Epidermal melanocyte (primary cell): ENCODE measurements at regions not wholly inside any gene's neighbourhood (a gene's known extent, or its start where the extent isn't known, plus 50 kb on each side); places are given as distances from the start of the nearest gene placed in this dataset.

Experiments
- DNase-seq: peaks from one replicate; pipeline ENCODE4 v3.0.0; 2011; ENCODE audit warnings: low spot score; ENCODE audit not compliant: insufficient read length

DNA sequence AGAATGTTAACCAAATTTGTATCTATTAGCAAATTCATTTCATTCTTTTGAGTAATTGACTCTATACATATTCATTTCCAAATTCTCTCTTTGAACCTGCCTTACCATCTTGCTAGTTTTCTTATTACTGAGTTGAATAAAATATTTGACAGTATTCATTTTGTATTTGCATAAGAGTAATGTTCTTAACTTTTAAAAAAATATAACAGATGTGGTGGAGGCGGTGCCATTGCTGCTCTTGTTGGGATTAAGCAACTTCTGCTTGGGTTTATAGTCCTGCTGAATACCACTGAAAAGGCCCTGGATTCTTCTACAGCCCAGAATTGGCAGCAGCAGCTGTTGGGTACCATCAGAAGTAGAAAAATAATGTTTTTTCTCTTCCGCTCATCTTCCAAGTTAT lies 148.9 kb upstream of the PEX5L start:
- DNase-seq = no peak

DNA sequence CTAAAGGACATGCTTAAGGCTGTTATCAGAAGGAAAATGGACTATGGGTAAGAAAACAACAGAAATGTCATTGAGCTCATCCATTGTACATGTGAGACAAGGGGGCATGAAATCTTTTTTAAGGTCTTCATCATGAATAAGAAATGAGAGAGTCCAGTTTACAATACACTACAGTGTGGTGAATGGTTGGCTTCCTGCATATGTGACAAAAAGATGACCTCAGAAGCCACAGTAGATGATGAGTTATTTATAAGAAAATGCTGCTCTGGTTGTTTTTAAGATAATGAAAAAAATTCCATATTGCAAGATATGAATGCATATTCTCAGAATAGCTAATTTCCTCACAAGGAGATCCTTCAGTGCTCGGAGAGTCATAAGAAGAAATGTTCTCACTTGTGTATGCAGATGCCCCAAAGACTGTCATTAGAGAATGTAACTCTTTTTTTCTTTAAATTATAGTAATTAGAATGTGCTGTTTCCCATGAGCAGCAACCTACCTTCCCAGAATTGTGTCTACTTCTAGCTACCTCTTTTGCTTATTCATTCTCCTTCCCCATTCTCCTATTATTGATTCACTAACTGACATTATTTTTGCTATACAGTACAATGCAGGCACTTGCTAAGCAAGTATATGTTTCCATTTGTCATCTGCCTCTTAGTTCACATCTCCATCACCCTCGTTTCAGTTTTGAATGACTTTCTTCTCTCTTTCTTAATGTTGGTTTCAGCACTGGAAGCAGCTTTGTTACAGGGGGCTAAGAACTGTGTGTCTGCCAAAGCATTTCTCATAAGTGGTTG lies 152.0 kb upstream of the PEX5L start:
- DNase-seq = no peak

DNA sequence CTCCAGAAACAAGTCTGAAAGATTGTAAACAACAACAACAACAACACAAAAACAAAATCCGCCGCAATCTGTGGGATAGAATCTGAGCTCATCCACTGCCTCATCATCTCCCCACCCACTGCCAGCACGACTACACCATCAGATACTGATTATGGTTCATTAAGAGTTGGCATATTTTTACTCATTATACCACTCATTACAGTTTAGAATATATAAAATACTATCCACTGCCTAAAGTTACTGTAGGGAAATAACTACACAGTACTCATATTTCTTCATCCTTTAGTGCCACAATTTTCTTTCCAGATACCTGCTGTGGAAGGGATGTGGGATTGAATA lies 152.5 kb upstream of the PEX5L start:
- DNase-seq = no peak

DNA sequence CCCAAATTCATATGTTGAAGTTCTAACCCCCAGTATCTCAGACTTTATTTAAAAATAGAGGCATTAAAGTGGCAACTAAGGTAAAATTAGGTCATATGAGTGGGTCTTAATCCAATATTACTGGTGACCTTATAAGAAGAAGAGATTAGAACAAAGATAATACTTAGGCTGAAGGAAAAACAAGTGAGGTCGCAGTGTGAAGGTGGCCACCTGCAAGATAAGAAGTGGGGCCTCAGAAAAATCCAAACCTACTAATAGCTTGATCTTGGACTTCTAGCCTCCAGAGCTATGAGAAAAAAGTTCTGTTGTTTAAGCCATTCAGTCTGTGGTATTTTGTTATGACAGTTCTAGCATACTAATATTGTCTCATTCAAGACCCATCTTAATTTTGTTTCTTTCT lies 159.9 kb upstream of the PEX5L start:
- DNase-seq = no peak

DNA sequence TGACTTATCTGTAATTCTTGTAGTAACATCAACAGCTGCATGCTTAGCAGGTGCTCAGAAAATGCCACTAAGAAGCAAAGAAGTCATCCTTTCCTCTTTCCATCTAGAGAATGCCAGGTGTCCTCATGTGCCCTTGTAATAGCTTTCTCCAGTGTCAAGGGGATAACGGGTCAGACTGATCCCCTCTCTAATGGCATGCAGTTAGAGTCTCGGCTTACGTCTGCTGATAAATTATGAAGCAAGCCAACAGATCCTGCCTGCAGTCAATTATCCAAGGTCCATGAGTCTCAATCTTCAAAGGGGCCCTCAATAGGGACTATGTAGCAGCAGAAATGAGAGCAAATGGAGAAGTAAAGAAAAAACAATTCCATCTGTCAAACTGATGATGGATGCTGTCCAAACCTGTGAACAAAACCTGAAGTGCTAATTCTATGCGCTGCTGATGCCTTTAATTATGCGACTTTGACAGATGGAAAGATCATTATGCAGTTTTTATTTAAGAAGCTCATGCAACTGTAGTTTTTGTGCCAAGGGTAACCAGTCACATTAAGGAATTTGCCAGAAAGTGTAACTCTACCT lies 162.8 kb upstream of the PEX5L start:
- no peak for DNase-seq

DNA sequence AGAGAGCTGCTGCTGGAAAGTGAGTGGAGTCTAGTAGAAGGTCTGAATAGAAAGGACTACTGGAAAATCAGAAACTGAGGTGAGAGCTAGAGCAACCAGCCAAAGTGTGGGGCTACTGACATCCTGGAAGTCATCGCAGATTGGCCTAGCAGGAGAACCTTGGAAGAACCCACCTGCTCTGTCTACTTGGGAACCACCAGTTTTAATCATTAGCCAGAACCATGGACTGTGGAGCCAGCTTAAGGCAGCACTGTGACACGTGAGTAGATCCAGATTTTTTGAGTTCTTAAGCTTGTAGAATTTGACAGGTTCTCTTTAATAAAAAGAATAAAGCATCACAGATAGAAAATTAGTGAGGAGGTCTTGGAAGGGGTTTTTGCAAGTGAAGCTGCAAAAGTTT lies 179.1 kb upstream of the PEX5L start:
- DNase-seq = no peak

DNA sequence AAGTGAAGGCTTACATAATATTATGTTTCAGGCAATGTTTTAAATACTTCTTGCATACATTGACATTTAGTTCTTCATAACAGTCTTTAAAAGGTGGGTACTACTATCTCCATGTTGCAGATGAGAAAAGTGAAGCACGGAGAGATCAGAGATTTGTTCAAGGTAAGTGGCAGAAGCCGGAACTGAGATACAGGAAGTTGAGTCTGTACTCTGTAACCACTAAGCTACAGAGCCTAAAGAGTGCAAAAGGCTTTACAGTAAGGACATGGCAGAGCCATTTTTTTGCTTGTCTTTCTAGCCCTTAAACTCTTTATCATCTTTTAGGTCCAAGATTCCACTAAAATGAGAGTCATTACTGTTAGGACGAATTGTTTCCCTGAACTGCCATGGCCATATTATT lies 186.5 kb upstream of the PEX5L start:
- DNase-seq = no peak

DNA sequence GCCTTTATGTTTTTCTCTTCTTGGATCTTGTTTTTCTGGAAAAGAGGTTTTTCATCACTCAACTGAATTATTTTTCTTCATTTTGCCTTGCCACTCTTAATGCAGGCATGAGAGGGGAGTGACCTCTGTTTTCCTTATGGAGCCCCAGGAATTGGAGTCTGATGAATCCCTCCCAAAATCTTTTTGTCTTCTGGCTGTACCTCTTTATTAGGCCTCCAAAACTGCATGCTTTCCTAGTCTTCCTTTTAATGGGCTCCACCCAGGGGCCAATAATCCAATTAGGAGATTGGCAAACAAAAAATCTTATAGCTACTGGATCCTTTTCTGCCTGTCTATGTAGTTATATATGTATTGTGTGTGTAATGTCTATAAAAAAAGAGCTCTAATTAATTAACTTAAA lies 192.4 kb upstream of the PEX5L start:
- DNase-seq = no peak

DNA sequence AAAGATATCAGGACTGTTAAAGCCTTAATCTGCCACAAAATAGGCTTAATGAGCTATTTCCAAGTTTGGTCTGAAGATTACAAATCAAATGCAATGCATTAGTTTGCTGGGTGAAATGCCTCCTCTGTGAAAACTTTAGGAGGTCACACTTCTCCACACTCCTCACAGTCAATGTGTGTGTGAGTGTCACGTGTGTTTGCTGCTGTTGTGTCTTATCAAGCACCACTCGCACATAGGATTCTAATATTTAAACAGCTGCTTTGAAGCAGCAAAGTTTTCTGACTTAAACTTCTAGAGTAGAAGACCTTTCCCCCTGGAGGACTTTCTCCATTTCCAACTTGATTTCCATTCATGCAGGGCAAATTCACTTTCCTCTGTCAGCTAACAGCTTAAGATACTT lies 203.2 kb upstream of the PEX5L start:
- no peak for DNase-seq

DNA sequence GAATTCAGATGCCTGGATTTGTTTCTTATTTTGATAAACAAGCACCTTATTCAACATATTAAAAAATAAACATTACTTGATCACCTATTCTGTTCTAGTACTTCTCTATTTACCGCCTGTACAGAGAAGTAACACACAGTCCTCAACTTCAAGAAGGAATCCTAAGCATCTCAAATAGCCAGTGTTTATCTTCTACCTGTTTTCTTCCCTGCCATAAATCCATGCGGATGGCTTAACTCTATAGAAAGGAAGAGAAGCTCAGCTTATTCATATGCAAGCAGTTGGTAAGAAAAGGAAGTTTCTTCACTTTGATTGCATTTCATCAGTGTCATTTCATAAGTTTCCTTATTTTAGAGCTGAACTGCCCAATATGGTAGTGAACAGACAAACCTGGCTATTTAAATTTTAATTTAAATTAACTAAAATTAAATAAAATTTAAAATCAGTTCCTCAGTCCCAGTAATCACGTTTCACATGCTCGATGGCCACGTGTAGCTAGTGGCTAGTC lies 210.0 kb upstream of the PEX5L start:
- no peak for DNase-seq

DNA sequence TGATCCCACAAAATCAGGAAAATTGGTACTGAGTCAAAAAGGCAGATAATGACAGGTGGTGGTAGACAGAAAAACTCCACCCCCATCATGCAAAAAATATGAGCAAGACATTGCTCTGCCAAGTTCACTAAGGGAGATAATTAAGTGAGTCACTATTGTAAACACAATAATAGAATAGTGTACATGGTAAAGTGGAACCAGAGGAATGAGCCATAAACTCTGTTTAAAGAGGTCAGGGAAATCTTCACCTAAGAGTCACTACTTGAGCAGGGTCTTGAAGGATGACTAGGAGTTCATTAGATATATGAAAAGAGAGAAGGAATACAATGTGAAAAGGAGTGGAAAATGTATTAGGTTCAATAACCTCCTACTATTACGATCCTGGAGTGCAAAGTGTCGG lies 213.4 kb upstream of the PEX5L start:
- no peak for DNase-seq

DNA sequence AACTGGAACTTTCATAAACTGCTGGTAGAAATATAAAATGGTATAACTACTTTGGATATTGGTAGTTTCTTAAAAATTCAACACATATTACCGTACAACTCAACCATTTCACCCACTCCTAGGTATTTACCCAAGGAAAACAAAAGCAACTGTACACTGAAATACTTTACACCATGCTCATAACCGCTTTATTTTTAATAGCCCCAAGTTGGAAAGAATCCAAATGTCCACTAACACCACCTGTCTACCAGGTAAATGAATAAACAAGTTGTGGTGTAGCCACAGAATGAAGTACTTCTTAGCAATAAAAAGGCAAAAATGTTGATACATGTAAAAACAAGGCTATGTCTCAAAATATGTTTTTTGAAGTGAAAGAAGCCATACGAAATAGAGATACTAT lies 215.9 kb upstream of the PEX5L start:
- DNase-seq = no peak

DNA sequence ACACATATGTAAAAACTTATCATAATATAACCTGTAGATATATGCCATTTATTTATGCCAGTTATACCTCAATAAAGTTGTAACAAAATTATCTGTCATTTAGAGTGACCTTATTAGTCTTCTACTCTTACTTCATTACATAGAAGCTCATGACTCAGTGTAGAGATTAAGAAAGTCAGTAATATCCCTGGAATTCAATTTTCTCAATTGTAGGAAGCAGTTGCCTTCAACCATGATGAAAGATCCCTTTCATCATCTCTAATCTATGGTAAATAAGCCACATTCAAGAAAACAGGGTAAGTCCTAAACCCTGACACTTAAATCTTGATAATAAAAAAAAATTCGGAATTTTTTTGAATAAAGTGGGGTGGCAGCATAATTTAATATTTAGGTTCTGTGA lies 216.5 kb upstream of the PEX5L start:
- DNase-seq = no peak

DNA sequence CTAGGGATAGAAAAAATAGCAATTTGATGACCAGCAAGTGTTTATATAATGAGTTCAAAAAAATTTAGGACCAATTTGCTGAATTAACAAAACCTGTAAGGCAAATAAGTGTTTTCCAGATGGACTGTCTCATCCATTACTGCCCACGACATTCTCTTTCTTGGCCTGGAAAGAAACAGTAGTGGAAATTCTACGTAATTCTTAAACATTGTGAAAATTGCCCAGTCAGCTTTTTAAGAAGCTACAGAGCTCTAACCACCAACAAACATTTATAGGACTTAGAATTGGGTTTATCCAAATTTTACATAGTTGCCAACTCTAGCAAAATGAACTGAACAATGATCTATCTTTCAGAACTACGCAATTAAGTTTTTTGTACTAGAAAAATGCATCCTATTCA lies 227.7 kb upstream of the PEX5L start:
- DNase-seq = no peak

DNA sequence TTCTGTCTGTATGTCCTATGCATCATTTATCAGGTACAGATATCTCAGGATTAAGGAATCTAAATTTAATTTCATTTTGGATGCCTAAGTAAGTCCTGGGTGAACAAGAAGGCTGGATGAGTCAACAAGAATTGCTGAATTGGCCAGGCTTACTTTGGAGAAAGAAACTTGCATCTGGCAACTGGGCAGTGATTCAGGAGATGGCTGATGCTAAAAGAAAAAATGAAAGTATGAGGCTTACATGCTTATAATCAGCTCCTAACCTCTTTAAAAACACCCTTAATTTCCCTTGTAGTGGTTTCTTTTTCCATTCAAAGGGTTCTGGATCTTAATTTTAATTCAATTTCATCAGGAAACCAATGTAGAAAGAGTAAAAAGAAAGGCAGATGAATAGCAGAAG lies 228.8 kb upstream of the PEX5L start:
- no peak for DNase-seq

DNA sequence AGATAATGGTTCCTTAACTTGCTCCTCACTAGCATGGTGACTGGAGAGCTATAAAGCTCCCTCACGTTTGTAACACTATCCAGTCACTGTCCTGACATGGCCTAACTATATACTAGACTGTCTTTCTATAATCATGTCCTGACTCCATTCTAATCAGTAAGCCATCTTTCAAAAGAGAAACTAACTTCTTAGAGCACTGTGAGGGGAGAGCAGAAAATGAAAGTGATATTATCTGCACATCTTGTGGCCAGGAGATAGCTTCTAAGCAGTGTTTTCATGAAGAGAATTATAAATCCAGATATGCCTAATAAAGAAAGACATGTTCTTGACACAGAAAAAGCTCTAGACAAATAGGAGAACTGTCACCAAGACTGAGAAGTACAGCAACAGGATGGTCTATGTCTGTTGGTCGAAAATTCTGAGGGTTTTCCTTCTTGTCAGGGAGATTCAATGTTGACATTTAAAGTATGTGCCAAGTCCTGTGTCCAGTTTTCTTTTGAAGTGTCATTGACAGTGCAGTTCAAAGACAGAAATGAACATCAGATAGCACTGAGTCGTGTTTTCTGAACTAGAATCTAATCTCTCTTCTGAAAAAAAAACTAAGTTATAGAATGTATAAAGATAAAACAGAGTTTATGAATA lies 230.6 kb upstream of the PEX5L start:
- no peak for DNase-seq

DNA sequence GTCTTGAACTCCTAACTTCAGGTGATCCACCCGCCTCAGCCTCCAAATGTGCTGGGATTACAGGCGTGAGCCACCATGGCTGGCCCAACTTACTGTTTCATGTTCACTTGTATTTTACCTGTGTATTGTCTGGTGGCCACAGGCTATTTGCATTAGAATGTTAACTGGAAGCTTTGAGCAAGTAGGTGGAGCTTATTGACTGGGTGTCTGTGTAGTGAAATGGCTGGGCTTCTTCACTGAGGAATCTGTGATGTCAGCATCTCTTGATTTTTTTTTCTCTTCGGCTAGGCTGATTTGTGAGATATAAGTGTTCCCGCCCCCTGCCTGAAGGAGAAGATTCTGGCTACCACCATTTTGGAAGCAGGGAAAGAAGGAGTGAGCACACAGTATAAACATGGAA lies 237.8 kb upstream of the PEX5L start:
- no peak for DNase-seq

DNA sequence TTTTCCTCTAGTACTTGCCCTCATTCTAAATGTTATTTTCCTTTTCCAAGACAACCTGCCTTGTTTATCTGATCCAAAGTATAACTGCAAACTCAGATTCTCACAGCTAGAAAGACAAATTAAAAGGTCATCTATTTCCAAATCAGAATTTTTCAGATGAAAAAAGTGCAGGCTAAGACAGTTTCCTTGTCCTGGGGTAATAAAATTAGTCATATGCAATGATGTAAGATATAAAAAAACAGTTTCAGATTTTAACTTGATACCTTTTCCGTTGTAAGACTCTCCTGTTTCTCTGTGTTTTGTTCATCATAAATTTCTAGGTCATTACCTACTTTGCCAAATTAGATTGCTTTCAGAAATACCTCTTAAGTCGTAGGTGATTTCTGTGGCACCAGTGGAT lies 238.4 kb upstream of the PEX5L start:
- DNase-seq = no peak

DNA sequence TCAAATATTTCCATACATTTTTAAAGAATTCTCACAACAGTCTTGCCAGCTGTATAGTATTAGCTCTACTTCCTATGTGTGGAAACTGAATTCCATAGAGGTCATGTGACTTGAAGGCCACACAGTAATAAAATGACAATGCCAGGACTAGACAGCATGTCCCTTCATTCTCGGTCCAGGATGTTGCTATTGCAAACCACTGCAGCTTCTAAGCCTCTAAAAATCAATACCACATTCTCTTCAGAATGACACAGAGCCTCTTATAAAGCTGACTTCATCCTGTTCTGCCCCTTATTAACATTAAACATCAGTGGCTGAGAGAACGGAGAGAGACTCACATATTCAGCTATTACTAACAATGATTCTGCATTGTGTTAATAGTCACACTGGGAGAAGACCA lies 240.3 kb upstream of the PEX5L start:
- DNase-seq = no peak

DNA sequence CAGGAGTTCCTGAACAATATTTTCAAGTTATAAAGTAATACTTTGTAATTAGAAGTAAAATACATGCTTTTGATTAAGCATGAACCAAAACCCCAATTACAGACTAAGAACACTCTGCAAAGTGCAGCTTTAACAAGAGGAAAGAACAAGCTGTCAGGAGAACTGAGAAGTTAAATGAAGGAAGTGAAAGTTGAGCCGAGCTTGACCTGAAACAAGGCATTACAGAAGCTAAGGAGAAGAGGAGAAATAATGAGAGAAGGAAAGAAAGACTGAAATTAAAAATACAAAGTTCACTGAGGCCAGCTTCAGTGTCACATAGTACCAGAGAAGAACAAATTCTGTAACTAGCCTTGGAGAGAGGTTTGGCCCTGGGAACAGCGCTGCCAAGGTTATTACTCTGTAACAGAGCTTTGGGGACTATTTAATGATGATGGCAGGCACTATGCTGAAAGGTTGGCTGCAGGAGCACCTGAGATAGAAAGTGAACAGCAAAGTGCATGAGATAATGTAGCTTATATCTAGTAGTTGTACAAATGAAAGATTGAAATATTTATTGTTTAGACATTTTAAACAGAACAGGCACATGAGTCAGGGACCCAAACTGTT lies 241.9 kb upstream of the PEX5L start:
- no peak for DNase-seq

DNA sequence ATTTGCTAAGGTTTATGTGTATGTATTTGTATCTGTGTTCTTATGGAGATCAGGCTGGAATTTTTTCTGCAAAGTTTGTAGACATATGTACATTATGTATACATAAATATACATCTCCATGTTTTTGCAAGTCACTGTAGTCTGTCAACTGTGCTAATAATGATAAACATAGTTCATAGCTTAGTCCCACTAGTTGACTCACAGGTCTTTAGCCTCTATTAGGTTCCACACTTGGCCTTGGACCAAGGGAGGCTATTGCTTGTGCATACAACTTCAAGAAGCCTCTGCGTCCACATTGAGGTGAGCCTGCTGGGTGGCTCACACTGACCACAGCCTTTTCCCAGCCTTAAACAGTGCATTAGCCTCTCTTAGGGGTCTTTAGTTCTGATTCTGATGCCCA lies 243.8 kb upstream of the PEX5L start:
- no peak for DNase-seq

DNA sequence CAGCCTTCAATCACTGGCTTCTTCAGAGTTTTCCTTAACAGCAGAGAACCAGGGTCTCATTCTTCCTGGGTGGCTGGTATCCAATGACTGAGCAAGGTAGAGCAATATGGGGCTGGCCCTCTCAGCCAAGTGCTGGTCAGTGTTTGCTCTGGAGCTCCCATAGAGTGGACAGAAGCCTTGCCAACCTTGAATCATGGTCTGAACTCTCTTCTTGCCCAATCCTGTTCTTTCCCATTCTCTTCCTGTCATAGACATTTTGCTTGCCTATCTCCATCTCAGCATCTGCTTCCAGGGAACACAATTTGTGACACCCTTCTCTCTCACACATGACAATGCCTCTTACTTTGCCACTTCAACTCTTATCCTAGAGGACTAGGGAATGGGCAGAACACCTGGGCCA lies 245.6 kb upstream of the PEX5L start:
- DNase-seq = no peak

DNA sequence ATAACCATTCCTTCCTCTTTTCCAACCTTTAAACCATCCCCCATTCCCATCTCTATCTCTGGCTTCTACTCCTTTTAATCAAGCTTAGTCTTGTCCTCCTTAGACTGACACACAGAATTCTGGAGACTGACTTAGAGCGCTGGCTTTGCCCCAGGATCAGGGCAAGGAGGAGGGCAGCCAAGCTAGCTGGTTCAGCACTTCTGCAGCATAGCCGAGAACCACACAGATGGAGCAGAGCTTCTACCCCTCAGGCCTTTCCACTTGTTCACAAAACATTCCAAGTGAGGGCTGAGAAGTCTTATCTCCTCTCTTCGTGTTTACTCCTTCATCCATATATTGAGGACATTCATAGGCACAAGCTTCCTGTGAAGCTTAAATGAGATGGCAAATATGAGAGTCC lies 246.5 kb upstream of the PEX5L start:
- no peak for DNase-seq
